ENCODE measurements at regions not wholly inside any gene's neighbourhood (a gene's known extent, or its start where the extent isn't known, plus 50 kb on each side); places are given as distances from the start of the nearest gene placed in this dataset.

DNA sequence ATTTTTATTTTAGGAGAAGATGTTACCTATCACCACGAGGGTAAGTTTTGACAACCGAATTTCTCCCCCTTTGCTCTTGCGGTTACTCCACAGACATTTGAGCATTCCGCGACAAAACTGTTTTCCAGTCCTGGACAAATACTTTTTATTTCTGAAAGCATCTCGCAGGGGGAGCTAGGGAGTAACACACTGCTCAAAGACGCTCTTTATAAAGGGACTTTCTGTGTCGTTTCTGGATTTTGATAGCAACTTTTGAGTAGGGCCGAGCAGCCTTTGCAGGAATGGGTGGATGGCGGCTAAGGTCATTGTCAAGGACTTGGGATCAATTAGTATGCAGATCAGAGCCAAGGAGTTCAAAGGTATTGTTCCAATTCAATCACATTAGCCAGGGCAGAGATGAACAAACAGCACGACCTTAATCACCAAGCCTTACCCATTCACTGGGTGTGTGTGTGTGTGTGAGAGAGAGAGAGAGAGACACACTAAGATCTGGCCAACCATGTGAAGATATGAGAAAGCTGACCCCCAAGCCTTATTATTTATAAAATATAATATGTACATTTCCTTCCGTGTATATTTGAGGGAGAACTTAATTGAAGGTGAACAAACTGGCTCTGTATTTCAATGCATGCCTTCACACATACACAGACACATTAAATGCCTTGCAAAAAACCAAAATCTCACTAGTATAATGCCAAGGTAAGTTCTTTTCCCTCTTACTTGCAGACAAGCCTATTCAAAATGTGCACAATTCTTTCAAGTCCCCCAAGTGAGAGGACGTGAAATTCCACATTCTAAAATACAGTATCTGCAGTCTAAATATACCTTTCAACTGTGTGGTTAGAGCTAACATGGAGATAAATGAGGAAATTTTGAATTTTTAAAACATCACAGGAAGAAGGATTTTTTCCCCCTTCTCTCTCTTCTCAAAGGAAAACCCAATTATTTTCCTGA lies 613.8 kb downstream of the VRK1 start:
- DNase-seq: no peak

DNA sequence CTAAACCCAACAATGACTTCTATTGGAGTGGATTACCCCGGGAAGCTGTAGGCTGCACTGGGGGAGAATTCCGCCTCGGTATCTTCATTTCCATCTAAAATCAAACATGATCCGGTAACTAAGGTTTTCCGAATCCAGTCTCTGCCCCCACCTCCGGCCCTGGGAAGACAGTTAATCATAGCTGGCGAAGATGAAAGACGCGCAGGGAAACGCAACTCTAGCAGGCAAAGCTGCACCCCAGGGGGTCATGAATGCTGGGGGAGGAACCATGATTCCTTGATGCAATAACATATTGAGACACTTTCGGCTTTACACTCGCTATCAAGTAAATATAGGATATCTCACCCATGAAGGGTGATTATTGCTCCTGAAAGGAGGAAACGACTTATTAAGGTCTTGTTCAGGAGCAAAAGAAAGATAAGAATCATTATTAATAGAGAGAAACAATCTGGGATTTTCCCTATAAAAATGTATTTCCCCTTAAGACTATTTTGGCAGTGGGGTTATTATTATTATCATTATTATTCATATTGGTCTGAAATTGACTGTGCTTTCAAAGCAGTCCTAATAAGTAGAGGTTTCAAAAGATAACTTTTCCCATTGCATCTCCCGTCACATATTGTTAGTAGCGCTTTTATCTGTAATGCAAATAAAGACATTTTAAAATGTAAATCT lies 614.9 kb downstream of the VRK1 start:
- DNase-seq: no peak

DNA sequence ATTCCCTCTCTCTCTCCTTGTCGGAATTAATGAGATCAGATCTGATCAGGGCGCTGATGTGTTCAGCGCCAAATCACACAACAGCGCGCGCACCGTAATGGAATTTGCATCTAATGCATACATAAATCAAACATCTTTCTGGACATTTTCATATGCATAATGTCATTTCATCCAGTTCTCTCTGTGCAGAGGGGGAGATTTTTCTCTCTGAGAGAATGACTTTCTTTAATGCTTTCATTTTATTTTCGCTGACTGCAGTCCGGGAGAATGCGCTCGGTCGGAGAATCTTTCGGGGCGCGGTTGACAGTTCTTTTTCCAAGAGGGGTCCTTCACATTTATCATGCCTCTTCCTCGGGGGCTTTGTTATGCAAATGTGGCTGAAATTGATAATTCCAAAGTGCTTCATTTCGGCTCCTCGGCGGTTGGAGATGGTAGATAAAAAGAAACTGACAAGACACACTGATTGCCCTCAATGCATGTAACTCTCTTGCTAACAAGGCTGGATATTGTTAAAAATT lies 615.9 kb downstream of the VRK1 start:
- DNase-seq: no peak

DNA sequence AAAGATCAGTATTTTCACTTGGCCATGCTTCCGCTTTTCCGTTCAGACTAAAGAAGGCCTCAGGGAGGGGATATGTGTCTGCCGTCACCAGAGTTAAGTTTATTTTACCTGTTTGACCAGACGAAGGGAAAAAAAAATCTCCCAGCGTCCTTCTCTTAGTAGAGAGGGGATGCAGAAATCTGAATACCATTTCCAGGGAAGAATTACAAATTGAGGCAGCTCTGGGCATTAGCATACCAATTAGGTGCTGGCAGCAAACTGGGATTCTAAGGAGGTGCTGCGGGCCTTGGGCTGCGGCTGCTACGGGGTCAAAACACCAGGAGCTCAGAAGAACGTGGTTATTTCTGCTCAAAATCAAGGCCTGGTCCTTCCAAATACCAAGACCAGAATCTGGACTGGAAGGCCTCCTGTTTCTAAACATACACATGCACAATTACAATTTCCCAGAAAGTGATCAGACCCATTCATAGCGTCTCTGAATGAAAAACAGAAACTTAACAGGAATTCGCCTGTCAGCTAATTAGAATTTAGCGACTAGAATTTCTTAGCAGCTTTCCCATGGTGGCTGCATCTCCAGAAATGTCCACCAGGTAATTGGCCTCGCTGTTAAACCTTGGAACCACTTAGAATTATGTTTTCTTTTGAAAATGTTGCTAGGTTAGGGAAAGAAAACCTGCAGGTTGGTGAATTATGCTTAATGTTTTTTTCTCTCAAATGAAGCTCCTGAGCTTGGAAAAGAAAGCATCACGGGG lies 617.0 kb downstream of the VRK1 start:
- no peak for DNase-seq

DNA sequence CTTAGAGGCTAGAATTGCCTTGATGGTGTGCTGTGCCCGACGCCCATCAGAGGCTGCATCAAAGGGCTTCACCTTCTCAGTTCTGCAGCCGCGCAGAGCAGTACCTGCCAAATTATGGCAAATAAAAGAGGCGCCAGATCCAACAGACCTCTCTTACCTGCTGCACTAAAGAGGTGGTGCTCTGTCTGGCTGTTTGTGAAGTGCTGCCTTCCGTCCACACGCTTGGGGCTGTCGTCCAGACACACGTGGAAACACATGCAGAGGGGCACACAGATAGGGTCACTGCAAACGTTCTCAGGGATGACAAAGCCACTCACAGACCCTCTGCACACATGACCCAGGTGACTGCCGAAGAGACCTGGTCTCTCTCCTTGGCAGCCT lies 617.5 kb downstream of the VRK1 start:
- DNase-seq: no peak

DNA sequence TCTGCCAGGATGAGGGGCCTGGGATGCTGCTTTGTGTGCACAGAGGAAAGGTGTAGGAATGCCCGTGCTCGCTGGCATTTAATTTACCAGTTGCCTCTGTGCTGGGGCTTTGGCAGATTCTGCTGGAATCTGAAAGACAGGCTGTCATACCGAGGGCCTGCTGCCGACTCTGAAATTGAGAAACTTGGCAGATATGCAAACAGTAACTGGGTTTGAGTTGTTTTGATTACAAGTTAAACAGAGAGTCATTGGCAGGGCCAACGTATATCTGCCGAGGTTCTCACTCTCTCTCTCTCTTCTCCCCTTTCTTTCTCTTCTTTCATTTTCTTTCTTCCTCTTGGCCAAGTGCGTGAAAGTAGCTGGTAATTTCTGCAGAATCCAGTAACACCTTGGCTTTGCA lies 618.7 kb downstream of the VRK1 start:
- DNase-seq: no peak

DNA sequence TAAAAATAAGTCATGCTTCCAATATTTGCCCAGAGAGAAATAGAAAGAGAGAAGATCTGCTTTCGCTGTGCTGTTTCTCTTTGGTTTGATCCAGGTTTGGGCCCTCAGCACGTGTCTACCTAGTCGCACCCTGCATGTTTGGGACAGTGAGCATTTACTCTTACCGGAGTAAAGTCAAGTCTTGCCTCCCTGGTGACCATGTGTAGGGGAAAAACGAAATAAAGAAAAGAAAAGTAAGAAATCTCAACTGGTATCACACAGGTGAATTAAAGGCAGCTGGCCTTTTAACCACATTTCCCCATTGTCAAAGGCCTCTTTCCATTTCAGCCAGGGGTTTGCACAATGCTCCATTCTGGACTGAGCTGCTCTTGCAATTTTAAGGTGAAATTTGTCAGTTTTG lies 619.4 kb downstream of the VRK1 start:
- DNase-seq: no peak

DNA sequence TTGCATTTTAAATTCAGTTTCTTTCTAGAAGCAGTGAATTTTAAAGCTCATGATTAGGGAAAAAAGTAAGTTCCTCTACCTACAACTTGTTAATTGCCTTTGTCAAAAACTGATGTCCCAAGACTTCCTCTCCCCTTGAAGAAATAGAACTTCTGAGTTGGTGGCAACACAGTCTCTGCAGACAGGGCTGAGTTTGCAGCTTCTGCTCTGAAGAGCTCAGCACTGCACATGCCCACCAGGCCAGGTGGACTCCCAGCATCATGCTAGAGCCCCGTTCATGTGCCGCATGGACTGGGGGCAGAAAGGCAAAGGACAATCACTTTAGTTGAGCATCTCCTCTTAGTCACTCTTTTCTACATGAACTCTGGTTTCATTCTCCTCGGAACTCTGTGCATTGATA lies 620.1 kb downstream of the VRK1 start:
- DNase-seq: no peak

DNA sequence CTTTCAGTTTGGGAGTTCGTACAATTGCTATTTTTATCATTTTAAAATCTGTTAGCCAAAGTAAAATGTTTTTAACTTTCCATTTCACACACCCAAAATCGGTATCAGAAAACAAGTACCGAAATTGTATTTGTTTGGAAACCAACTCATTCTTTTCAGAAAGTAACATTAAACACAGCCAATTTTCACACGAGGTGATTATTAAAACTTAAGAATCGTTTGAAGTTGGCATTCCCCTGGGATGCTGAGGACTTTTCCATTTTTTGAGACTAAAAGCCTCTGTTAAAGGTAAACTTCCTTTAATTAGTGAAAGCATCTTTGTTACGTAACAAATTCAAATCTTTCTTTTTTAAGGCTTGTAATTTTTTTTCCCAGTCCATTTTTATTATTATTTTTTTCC lies 623.0 kb downstream of the VRK1 start:
- DNase-seq: no peak

DNA sequence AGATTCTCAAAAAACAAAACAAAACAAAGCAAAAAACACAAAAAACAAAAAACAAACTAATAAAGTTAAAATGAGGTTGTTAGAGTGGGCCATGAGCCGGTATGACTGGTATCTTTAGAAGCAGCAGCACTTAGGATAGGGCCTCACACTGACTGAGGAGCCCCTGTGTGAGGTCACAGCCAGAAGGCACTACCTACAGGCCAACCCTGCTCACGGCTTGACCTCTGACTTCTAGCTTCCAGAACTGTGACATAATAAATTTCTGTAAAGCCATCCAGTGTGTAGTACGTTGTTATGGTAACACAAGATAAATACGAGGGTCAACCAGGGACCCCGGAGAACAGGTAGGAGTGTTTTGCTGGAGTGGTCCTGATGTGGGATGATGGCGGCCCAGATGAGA lies 629.6 kb downstream of the VRK1 start:
- no peak for DNase-seq

DNA sequence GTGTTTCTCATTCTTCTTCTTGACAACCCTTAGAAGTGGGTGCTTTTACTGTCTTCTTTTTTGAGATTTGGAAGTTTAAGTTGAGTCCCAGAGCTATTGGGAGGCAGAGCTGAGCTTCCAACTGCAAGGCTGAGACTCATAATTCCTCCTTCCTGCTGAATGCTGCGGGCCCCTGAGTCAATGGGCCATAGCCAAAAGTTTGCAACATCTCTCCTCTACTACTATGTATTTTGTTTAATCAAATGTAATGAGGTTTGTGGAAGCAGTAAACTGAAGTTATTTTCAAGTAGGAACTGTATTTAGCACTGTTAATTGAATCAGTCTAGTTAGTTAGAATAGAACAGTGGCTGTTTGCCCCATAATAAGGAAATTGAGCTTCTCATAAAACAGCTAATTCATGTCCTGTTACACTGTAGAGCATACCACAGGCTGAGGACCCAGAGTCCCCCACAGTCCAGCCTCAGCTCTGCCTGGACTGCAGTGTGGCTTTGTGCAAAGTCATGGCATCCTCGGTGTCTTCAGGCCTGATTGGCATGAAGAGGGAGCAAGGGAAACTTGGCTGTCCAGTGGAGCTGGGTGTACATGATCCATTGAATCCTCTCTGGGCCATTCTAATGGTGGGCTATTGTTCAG lies 631.7 kb downstream of the VRK1 start:
- no peak for DNase-seq

DNA sequence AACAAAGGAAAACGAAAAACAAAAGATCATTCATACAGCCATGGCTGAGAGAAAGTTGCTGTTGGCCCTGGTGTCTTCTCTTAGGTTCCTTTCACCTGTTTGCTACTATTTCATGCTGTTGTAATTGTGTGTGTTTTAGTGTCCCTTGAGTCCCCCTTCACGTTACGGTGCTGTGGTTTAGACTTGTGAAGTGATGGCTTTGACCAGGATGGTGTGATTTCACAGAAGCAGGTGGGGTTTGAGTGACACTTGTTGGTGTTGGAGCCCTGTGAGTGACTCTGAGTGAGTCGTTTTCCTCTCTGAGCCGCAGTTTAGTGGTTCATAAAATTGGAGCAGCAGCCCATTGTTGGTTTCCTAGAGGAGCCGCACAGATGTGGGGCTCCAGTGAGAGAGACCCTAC lies 635.4 kb downstream of the VRK1 start:
- no peak for DNase-seq

DNA sequence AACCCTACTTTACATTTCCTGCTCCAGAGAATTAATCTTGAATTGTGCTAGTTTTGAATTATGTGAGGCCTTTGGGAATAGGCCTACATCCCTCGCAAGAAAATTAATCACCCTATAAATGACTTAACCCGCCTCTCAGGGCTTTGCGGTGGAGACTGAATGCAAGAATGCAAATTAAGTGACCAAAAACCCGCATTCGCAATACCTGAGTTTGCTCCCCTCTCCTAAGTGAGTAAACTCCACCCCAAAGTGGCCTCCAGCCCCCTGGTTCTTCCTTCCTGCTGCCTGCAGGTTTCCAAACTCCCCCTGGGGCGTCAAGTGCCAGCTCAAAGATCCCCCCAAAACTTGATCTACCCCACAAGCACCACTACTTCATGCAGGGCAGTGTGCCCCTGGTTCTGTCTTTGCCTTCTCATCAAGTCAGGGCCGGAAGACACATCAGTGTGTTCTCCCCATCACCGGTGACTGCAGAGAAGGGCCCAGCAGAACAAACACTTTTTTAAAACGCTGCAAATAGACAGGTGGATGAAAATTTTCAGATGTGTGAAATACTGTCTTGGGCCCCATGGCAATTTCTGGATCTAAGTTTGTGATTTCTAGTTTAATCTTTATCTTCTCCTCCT lies 644.7 kb downstream of the VRK1 start:
- no peak for DNase-seq

DNA sequence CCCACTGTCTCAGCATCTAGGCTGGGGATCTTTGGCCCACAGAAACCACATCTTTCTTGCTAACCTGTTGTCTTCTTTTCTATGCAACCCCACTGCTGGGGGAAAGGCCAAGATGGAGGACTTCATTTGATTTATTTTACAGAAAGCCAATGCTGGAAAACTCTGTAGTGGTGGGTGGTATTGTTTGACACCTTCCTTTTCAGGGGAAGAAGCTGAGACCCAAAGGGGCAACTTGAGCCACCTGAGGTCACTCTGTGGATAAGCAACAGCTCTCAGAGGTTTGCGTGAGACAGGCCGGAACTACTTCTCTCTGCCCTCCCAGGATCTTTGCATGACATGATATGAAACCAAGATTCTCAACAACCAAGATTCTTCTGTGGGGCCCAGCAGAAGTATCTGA lies 645.2 kb downstream of the VRK1 start:
- DNase-seq: no peak

DNA sequence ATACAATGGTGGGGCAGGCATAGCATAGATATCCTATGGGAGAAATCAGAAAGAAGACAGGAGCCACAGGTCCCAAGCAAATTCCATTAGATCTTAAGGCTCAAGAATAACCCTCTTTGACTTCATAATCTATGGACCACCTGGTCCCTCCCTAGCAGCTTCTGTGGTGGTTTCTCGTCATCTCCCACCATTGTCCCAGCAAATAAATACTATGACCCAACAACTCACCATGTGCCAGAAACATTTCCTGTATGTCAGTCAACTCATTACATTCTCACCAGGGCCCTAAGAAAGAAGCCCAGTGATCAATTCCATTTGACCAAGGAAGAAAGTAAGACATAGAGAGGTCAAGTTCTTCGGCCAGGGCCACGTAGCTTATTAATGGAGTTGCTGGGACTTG lies 646.2 kb downstream of the VRK1 start:
- DNase-seq: no peak

DNA sequence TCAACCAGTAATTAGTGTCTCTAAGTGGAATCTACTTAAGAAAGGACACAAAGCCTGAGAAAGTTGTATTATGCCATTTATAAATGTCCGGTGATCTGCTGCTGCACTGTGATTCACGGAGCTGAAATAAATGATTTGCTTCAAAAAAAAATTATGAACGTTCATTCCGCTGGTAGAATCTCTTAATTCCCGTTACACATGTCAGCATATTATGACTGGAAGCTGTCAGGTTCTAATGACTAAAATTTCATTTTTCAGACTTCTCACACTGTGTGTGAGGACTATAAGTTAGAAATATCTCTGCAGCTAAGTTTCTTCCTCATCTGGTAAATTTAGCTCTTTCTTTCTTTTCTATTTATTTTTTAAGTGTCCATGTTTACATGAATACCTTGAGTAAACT lies 647.1 kb downstream of the VRK1 start:
- DNase-seq: no peak

DNA sequence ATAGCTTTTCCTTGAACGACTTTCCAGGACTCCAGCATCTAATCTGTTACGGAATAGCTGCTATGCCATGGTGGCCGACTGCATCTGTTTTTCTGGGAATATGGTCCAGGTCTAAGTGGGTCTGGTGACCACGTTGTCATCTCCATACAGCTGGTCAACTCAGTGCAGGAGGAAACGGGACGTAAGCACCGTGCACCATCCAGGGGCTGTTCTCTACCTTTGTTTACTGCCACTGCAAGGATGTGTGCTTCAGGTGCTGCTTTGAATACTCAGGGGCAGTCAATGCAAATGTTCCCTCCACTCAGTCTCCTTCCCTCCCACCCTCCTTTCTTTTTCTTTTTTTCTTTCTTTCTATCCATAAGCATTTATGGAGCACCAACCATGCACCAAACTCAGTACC lies 648.2 kb downstream of the VRK1 start:
- DNase-seq: no peak

DNA sequence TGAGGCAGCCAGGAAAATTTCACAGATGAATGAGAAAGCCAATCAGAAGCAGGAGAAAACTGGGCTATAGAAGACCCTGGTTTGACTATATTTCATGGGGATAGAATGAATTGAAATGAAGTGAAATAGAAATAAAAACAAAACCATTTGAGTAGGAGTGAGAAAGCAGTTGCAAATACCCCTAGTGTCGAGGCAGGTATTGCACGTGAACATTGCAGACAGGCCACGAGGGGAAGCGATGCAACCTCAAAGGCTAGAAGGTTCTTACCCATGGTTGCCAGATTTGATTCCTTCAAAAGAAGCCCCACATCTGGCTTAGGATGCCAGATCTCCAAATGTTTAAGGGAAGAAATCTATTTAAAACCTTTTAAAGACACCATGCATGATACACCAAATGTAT lies 648.9 kb downstream of the VRK1 start:
- no peak for DNase-seq

DNA sequence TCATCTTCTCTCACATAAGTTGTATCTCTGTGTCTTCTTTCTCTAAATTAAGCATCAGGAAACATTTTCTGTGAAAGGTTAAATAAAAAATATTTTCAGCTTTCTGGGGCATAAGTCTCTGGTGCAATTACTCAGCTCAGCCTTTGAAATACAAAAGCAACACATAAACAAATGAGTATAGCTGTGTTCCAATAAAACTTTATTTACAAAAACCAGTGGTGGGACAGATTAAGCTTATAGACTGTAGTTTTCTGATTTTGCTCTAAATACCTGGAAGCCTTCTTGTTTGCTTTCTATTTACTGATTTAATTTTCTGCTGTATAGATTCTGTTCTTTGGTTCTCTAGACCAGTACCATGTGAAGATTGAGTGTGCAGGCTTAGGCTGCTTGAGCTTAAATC lies 655.1 kb downstream of the VRK1 start:
- DNase-seq: no peak

DNA sequence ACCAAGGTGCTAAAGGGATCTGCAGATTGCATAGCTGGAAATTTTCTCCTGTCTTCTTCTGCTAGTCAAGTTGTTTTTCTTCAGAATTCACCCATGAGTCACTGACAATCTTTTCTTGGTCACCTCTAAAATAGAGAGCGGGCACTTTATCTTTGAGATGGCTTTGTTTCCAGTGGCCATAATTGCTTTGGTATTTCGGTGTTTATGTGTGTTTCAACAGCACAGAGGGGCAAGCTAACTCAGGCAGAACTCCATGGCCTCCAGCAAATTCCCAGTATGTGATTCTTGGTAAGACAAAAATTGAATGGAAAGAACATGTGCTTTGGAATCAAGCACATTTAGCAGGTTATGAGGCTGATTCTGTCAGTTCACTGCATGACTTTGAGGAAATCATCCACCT lies 656.8 kb downstream of the VRK1 start:
- DNase-seq: no peak

DNA sequence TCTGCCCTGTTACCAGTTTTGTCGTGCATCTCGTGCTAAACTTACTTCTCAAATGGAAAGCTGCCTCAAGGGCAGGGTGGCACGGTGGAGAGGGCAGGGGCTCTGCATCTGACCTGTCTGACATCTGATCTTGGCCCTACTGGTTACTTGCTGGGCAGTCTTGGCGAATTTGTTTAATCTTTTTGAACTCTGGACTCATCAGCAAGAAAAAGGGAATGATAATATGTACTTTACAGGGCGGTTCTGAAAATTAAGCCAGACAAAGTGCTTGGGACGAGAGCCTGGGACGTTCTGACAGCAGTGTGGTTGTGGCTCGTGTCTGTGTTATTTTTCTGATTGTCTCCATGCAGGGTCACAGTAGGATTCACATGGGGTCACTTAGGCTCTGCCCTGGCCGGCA lies 659.3 kb downstream of the VRK1 start:
- DNase-seq: no peak

DNA sequence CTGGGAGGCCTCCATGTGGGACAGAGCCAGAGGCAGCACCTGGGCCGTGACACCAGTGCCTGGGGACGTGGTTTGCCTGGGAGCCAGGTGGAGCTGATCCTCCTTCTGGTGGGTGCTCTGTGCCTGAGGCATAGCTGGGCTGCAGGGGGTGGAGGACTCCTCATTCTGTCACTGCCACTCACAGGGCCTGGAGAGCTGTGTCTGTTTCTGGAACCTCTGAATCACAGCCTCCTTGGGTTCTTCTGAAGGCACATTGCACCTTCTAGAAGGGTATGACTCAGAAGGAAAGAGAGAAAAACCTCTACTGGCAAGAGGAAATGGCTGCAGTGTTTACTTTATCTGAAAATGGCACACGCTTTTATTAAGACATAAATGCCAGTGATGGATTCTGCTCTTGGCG lies 659.8 kb downstream of the VRK1 start:
- no peak for DNase-seq

All from HCEC 1CT (cell line).